HEK293T (cell line): ENCODE measurements at regions not wholly inside any gene's neighbourhood (a gene's known extent, or its start where the extent isn't known, plus 50 kb on each side); places are given as distances from the start of the nearest gene placed in this dataset.

Experiments
- ARNT ChIP-seq: fragments of 450-650 bp; IDR thresholded peaks from 2 replicates; pipeline ENCODE4 v1.6.1; 2017; ENCODE audit warnings: mild to moderate bottlenecking
- BHLHE40 ChIP-seq: fragments of 450-650 bp; IDR thresholded peaks from 2 replicates; pipeline ENCODE4 v1.6.1; 2016; ENCODE audit warnings: mild to moderate bottlenecking, moderate library complexity, borderline replicate concordance
- ELF4 ChIP-seq: fragments of 450-650 bp; IDR thresholded peaks from 2 replicates; pipeline ENCODE4 v1.6.1; 2017; ENCODE audit warnings: antibody characterized with exemption
- FOXA1 ChIP-seq: fragments of 450-650 bp; IDR thresholded peaks from 2 replicates; pipeline ENCODE4 v1.6.1; 2016; ENCODE audit warnings: mild to moderate bottlenecking
- FOXK2 ChIP-seq: fragments of 450-650 bp; IDR thresholded peaks from 2 replicates; pipeline ENCODE4 v1.6.1; 2016; ENCODE audit warnings: mild to moderate bottlenecking
- FOXM1 ChIP-seq: fragments of 450-650 bp; IDR thresholded peaks from 2 replicates; pipeline ENCODE4 v1.6.1; 2017; ENCODE audit warnings: mild to moderate bottlenecking, borderline replicate concordance
- HDGF ChIP-seq: fragments of 450-650 bp; IDR thresholded peaks from 2 replicates; pipeline ENCODE4 v1.6.1; 2017; ENCODE audit warnings: antibody characterized with exemption, borderline replicate concordance
- L3MBTL2 ChIP-seq: fragments of 450-650 bp; conservative IDR thresholded peaks from 2 replicates; pipeline ENCODE4 v1.6.1; 2016; ENCODE audit warnings: mild to moderate bottlenecking
- NFRKB ChIP-seq: fragments of 450-650 bp; IDR thresholded peaks from 2 replicates; pipeline ENCODE4 v1.6.1; 2016; ENCODE audit warnings: mild to moderate bottlenecking, moderate library complexity
- SP1 ChIP-seq: fragments of 450-650 bp; IDR thresholded peaks from 2 replicates; pipeline ENCODE4 v1.6.1; 2017
- TARDBP ChIP-seq: fragments of 450-650 bp; IDR thresholded peaks from 2 replicates; pipeline ENCODE4 v1.6.1; 2016
- ZNF384 ChIP-seq: fragments of 450-650 bp; IDR thresholded peaks from 2 replicates; pipeline ENCODE4 v1.6.1; 2016
- TF ChIP-seq, protein P1 (sequence below): fragments of 450-650 bp; IDR thresholded peaks from 2 replicates; pipeline ENCODE4 v1.6.1; 2016

- TF ChIP-seq SP1: no peak
- no peak for TF ChIP-seq BHLHE40
- TF ChIP-seq ARNT: no peak
- TF ChIP-seq ZNF384: no peak
- TF ChIP-seq L3MBTL2: no peak
- no peak for TF ChIP-seq TARDBP
- no peak for TF ChIP-seq ELF4
- no peak for TF ChIP-seq HDGF
- no peak for TF ChIP-seq FOXA1
- no peak for TF ChIP-seq FOXM1
- TF ChIP-seq, protein P1, sequence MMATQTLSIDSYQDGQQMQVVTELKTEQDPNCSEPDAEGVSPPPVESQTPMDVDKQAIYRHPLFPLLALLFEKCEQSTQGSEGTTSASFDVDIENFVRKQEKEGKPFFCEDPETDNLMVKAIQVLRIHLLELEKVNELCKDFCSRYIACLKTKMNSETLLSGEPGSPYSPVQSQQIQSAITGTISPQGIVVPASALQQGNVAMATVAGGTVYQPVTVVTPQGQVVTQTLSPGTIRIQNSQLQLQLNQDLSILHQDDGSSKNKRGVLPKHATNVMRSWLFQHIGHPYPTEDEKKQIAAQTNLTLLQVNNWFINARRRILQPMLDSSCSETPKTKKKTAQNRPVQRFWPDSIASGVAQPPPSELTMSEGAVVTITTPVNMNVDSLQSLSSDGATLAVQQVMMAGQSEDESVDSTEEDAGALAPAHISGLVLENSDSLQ: no peak
- TF ChIP-seq FOXK2: no peak
- no peak for TF ChIP-seq NFRKB
These were observed 111.9 kb upstream of the RPS23 start for GRCh38 chr5:82390088-82390487.
